GM19324 (cell line): ENCODE measurements at regions not wholly inside any gene's neighbourhood (a gene's known extent, or its start where the extent isn't known, plus 50 kb on each side); places are given as distances from the start of the nearest gene placed in this dataset.

Experiments
- ATAC-seq: cut with Tn5 transposase; IDR thresholded peaks from one replicate; pipeline ENCODE4 v1.9.1; 2021; ENCODE audit warnings: mild to moderate bottlenecking, moderate library complexity; ENCODE audit not compliant: unreplicated experiment, low FRiP score

GRCh38 chr2:217631115-217631514 lies 371.7 kb downstream of the TNS1 start:
- no peak for ATAC-seq

DNA sequence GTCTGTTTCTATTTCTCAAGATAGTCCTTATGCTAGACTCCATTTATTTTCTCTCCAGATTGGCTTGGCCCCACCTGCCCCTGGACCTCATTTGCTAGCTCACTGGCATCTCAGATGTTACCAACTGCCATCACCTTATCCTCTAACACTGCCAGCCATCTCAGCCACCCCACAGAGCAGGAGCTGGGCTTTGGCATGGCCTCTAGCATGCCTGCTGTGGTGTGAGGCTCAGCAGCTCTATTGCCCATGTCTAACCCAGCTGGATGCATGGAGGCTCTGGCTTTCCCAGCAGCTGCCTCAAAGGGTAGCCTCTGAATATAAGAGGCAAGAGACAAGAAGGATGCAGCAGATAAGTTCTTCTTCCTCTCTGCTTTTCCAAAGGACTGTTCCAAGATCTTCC lies 373.4 kb downstream of the TNS1 start:
- no peak for ATAC-seq

- ATAC-seq, result no peak
Observed at GRCh38 chr2:217628061-217628460, 374.7 kb downstream of the TNS1 start.

- ATAC-seq, result no peak
Observed at GRCh38 chr2:217626926-217627325, 375.9 kb downstream of the TNS1 start.

- ATAC-seq, result no peak
Observed at GRCh38 chr2:217625557-217626169, 377.1 kb downstream of the TNS1 start.

DNA sequence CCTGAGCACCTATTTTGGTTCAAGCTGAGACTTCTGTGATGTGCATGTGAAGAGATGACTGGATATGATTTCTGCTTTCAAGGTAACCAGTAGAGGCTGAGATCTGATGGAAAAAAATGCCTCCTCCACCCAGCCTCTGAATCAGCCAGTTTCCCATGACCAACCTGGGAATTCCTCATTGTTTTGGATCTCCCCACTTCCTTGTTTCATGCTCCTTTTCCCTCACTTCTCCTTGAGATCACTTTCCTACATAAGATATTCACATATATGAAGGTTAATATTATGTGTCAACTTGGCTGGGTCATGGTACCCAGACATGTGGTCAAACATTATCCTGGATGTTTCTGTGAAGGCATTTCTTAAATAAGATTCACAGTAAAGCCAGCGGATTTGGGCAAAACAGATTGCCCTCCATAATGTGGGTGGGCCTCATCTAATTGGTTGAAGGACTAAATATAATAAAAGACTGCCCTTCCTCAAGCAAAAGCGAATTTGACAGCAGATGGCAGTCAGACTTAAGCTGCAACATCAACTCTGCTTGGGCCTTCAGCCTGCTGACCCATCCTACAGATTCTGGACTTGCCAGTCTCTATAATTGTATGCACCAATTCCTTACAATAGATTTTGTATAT lies 379.4 kb downstream of the TNS1 start:
- ATAC-seq, result no peak

DNA sequence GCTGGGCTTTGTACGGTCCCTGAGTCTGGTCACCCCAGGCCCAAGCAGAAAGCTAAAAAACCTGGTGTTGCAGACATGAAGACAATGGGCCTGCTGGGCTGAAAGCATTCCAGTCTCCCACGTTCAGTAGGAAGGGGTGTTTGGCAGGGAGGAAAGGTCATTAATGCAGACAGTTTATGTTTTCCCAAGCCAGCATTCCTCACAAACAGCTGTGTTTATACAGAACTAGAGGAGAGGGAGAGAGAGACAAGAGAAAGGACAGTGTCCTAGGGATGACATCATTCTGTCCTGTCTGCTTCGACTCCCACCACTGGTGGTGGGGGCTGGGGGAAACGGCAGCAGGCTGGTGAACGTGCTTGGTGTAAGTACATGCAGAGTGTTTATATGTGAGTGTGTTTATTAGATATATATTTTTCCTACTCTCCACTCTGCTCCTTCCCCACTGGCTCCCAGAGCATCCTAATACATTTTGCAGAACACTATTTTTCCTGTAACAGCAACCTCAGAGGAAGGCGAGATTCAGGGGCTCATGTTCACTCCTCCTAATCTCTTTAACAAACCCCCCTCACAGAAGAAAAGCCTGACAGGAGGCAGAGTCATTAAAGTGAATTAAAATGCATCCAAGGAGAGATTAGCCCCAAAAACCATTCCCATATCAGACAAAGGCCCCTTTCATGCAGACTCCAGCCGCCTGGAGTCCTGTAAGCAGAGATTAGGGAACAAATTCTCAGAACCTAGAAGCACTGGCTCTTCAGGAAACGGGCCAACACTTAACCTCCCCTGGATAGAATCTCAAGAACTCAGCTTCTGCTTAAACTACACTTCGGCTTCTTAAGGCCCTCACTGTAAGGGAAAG lies 380.4 kb downstream of the TNS1 start:
- ATAC-seq, result no peak

DNA sequence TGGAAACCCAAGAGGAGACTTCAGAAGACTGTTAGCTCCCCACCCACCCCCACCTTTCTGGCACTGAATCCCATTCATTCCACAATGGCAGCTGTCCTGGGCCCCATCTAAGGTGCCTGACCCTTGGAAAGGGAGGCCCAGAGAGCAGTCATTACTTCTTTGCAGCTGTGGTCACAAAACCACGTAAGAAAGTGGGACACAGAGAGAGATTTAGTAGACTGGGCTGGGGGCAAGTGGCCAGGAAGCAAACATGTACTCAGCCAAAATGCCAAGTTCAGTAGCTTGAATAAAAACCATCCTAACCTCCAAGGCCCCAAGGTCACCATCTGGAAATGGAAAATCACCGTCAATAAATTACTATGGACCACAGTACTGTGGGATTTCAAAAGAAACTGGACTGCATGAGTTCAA lies 381.4 kb downstream of the TNS1 start:
- ATAC-seq, result no peak

DNA sequence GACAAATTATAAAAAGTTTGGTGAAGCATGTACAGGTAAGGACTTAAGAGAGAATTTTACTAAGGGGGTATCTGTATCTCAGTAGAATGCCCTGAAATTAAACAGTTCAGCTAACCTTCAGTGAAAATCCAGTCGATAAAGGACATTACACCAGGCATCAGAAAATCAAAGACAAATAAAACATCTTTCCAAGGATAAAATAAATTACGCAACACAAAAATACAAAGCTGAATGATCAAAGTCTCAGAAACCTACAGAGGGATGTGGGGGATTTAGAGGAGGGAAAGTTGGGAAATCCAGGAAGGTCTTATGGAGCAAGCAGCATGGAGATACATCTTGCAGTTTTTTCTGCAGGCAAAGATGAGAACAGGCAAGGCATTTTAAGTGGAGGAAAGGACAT lies 384.1 kb downstream of the TNS1 start:
- no peak for ATAC-seq

DNA sequence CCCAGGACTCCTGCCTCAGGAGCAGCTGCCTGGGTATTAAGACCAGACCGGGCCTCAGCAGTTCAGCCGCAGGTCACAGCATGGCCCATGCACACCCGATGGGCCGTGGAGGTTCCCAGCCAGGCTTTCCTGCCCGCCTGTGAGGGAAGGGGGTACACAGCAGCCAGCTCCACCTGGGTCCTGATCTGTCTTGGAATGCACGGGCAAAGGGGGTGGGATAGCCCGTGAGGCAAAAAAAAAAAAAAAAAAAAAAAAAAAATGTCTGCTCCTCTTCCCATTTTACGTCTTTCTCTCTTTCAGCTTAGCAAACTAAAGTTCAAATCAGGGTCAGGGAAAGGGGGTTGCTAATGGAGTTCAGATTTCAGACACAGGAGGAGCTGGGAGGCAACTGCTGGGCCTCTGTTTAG lies 385.2 kb downstream of the TNS1 start:
- ATAC-seq, result no peak

DNA sequence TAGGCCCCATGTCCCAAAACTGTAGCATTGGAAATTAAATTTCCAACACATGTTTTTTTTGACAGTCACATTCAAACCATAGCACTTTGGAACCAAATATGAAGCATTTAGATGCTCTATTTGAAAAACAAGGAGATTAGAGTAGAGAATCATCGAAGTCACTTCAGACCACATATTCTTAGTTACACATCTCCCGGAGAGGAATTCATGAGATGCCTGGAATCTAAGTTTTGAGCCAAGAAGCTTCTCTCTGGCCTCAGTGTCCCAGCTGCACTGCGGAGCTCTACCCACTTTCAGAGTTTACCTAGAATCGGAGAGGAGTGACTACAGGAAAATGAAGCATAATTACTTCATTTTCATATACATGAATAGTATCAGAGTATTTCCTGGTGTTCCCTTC lies 385.9 kb downstream of the TNS1 start:
- ATAC-seq, result no peak

- no peak for ATAC-seq
Observed at GRCh38 chr2:217615171-217615570, 387.6 kb downstream of the TNS1 start.

DNA sequence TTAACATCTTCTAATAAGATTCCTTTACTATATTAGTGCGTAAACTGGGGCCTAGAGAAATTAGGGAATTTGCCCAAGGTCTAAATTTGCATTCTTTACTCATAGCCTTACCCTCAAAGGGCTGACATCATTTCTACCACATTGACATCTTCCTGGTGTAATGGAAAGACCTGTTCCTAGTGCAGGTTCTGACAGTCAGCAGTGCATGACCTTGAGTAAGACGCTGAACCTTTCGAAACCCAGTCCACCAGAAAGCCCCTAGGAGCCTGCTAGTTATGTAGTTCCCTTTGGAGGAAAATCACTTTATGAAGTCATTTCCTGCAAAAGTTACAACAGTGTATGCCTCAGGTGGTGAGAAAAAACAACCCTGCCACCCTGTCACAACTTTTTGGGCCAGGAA lies 388.3 kb downstream of the TNS1 start:
- no peak for ATAC-seq

DNA sequence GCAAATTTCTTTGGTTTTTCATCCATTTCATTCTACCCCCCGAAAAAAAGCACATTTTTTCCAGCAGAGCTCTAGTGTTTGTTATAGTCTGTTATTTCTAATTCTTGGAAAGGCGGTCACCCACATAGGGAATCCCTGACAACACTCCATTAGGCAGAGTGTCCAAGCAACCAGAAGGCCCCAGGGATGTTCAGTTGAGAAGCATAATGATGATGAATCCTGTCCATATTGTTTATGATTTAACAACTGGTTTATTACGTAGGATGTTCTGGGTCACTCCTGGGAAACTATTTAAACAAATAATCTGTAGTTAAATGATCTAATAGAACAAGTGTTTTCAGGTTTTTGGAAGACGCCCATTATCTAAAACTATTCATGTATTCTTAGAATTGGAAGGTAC lies 388.7 kb downstream of the TNS1 start:
- no peak for ATAC-seq

DNA sequence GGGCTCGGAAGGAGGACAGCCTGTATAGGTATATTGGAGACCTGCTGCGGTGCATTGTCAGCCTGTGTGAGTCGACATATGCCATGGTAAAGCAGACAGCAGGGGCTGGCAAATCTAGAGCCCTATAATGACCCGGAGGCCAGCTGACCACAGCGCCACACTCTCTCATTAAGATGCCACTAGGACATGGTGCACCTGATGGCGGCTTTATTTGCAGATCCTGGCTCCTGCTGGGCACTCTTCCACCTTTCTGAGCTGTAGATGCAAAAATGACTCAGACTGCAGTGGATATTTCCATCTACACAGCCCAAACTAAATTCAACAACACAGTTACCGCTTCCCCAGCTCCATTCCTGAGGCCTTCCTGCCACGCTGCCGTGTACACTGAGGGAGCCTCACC lies 389.9 kb downstream of the TNS1 start:
- ATAC-seq, result no peak

DNA sequence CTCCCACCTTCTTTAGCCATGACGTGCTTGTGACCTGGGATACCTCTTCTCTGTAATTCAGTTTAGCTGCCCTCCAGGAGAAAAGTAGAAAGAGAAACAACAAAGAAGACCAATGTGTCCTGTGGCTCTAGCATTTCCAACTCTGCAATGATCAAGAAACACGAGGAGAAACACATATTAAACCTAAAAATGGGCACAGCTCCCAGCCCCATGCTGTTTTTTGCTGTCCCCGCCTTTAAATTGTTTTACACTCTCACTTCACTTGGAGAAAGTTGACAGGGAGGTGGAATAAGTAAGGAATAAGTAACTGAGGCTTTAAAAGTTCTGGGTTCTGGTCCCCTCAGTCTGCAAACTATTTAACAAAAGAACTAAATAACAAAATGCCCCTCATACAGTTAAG lies 390.6 kb downstream of the TNS1 start:
- no peak for ATAC-seq

GRCh38 chr2:217611626-217612127 lies 391.1 kb downstream of the TNS1 start:
- no peak for ATAC-seq

- ATAC-seq, result no peak
Observed at GRCh38 chr2:217611056-217611455, 391.7 kb downstream of the TNS1 start.

- no peak for ATAC-seq
Observed at GRCh38 chr2:217610401-217610814, 392.4 kb downstream of the TNS1 start.

- ATAC-seq, result no peak
Observed at GRCh38 chr2:217609952-217610351, 392.8 kb downstream of the TNS1 start.

DNA sequence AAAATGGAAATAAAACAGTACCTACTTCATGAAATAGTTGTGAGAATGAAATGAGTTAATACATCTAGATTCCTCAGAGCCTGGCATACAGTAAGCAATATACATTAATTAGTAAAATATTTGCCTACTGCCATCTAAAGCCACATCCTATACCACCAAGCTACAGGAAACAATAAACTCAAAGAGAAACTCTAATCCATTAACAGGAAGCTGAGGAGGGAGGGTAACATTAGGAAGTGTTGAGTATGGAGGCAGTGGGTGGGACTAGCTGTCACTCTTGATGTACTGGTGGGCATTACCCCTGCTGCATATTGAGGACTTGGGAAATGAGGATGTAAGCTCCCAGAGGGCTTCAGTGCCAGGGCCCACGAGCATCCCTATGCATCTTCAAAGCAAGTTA lies 396.5 kb downstream of the TNS1 start:
- ATAC-seq, result no peak
